ENCODE measurements at regions not wholly inside any gene's neighbourhood (a gene's known extent, or its start where the extent isn't known, plus 50 kb on each side); places are given as distances from the start of the nearest gene placed in this dataset.

- DNase-seq (ENCODE audit: low read depth in 2 of 3, low spot score in 2 of 3), result no peak
Observed at GRCh38 chr7:113825832-113826231, 93.0 kb downstream of the PPP1R3A start.

- no peak for DNase-seq (ENCODE audit: low read depth in 2 of 3, low spot score in 2 of 3)
Observed at GRCh38 chr7:113824117-113824823, 94.5 kb downstream of the PPP1R3A start.

- no peak for DNase-seq (ENCODE audit: low read depth in 2 of 3, low spot score in 2 of 3)
Observed at GRCh38 chr7:113819474-113819873, 99.3 kb downstream of the PPP1R3A start.

GRCh38 chr7:113816639-113817038, 102.2 kb downstream of the PPP1R3A start:
- no peak for DNase-seq (ENCODE audit: low read depth in 2 of 3, low spot score in 2 of 3)

GRCh38 chr7:113813471-113813870, 105.3 kb downstream of the PPP1R3A start:
- DNase-seq (ENCODE audit: low read depth in 2 of 3, low spot score in 2 of 3), result no peak

- no peak for DNase-seq (ENCODE audit: low read depth in 2 of 3, low spot score in 2 of 3)
Observed at GRCh38 chr7:113812591-113813255, 106.1 kb downstream of the PPP1R3A start.

GRCh38 chr7:113810080-113810744, 108.6 kb downstream of the PPP1R3A start:
- DNase-seq (ENCODE audit: low read depth in 2 of 3, low spot score in 2 of 3), result no peak

GRCh38 chr7:113809581-113809980, 109.2 kb downstream of the PPP1R3A start:
- DNase-seq (ENCODE audit: low read depth in 2 of 3, low spot score in 2 of 3), result no peak

GRCh38 chr7:113806633-113807327, 112.0 kb downstream of the PPP1R3A start:
- DNase-seq (ENCODE audit: low read depth in 2 of 3, low spot score in 2 of 3), result no peak

- DNase-seq (ENCODE audit: low read depth in 2 of 3, low spot score in 2 of 3), result no peak
Observed at GRCh38 chr7:113805976-113806375, 112.8 kb downstream of the PPP1R3A start.

GRCh38 chr7:113804475-113805095, 114.2 kb downstream of the PPP1R3A start:
- no peak for DNase-seq (ENCODE audit: low read depth in 2 of 3, low spot score in 2 of 3)

- DNase-seq (ENCODE audit: low read depth in 2 of 3, low spot score in 2 of 3), result no peak
Observed at GRCh38 chr7:113801751-113802150, 117.1 kb downstream of the PPP1R3A start.

GRCh38 chr7:113800826-113801225, 118.0 kb downstream of the PPP1R3A start:
- no peak for DNase-seq (ENCODE audit: low read depth in 2 of 3, low spot score in 2 of 3)

- no peak for DNase-seq (ENCODE audit: low read depth in 2 of 3, low spot score in 2 of 3)
Observed at GRCh38 chr7:113799896-113800295, 118.9 kb downstream of the PPP1R3A start.

GRCh38 chr7:113797420-113798010, 121.3 kb downstream of the PPP1R3A start:
- DNase-seq (ENCODE audit: low read depth in 2 of 3, low spot score in 2 of 3), result no peak

GRCh38 chr7:113796557-113796956, 122.3 kb downstream of the PPP1R3A start:
- DNase-seq (ENCODE audit: low read depth in 2 of 3, low spot score in 2 of 3), result no peak

GRCh38 chr7:113794573-113794972, 124.2 kb downstream of the PPP1R3A start:
- DNase-seq (ENCODE audit: low read depth in 2 of 3, low spot score in 2 of 3), result no peak

GRCh38 chr7:113793171-113793570, 125.6 kb downstream of the PPP1R3A start:
- no peak for DNase-seq (ENCODE audit: low read depth in 2 of 3, low spot score in 2 of 3)

GRCh38 chr7:113790025-113790424, 128.8 kb downstream of the PPP1R3A start:
- no peak for DNase-seq (ENCODE audit: low read depth in 2 of 3, low spot score in 2 of 3)

- no peak for DNase-seq (ENCODE audit: low read depth in 2 of 3, low spot score in 2 of 3)
Observed at GRCh38 chr7:113787106-113787505, 131.7 kb downstream of the PPP1R3A start.

Data from hematopoietic multipotent progenitor cell (in vitro differentiated cells).